H4 (cell line): ENCODE measurements at regions not wholly inside any gene's neighbourhood (a gene's known extent, or its start where the extent isn't known, plus 50 kb on each side); places are given as distances from the start of the nearest gene placed in this dataset.
"Not testable (repeated sequence)": the region's sequence is repeated elsewhere in the genome, so short reads cannot be mapped to it uniquely, and the experiment has no call there.

Experiments used
- DNase-seq: peaks from one replicate; pipeline ENCODE4 v3.0.0-alpha.2; 2015; ENCODE audit warnings: low spot score

DNA sequence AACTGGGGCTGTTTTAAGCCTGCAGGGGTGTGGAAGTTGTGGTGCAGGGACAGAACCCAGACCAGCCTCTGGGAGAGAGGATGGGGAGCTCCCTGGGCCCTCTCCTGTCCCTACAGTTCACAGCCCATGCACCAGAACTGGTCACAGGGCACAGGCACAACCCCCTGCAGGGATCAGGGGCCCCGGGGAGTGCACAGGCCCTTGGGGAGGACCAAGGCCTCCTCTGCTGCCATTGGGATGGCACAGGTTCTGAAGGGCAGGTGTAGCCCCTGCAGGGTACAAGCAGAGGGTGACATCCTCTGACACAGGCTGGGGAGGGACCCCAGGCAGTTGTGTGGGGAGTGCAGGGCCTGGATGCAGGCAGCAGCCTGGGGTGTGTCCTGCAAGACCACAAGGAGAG is 66.4 kb upstream of the SFSWAP start:
- DNase-seq = no peak

DNA sequence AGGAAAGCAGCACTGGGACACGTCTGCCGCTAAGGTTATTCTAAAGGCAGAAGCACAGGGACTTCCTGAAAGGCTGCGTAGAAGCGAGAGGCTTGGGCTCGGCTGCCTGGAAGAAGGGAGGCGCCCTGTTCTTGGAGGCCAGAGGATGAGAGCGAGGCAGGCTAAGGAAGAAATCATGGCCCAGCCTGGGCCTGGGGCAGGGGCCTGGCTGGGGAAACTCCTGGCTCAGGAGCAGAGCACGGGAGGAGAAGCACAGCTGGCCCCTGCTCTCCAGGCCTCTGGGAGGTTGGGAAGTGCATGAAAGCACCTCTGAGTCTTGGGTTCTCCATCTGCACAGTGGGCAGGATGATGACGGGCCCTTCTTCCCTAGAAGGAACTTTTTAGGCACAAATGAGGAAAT is 66.0 kb upstream of the SFSWAP start:
- not testable (repeated sequence) for DNase-seq

GRCh38 chr12:131645557-131645956 is 65.3 kb upstream of the SFSWAP start:
- DNase-seq = not testable (repeated sequence)

DNA sequence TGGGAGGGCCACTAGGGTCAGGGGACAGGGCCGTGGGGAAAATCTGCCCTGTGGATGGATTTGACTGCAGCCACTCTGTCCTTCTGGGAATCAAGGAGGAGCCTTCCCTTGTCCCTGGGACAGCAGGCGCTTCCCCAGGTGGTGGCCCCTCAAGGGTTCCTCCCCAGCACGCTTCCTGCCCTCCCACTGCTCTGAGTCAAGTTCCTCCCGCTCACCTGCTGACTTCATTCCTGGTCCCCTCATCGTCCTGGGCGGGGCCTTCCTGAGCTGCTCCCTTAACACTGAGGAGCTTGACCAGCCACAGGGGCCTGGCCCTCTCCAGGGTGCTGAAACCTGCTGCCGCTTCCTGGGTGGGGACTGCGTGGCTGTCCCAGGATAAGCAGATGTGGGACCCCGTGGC is 64.4 kb upstream of the SFSWAP start:
- DNase-seq = not testable (repeated sequence)

DNA sequence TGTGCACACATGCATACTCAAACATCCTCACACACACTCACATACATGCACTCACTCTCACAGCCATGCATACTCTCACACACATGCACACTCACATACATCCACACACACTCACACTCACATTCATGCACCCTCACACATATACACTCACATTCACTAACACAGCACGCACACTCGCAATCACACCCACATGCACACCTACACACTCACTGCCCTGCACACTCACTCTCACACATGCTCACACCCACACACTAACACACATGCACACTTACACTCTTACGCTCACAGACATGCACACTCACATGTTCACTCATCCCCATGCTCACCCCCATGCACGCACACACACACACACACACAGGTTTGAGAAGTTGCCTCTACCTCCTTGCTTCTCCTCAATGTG is 63.2 kb upstream of the SFSWAP start:
- DNase-seq = no peak

DNA sequence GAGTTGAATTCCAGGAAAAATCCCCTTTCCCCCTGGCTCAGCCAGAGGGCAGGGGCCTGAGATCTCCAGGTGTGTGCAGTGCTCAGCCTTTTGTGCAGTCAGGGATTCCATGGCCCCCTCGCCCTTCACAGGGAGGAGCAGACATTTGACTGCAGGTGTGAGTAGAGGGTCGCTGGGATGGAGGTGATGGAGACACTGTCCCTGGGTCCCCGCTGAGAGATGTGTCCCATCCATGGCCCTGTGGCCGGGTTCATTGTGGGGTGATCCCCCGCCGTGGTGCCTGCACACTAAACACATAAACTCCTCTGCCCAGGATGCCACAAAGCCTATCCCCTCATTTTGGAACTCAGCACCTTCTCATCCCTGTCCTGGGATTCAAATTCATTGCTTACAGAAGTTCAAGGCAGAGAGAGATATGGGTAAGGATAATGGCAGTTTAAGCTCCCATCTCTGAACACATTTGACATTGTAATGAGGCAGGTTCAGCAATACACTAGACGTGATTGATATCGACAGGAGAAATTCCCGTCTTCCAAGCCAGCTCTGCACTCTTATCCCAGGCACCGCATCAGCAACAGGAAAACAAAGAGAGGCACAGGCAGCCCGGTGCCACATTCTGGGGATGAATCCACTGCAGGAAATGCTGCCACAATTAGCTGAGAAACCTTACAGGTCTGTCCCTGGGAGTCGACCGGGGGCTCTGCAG is 55.3 kb upstream of the SFSWAP start:
- DNase-seq = not testable (repeated sequence)

- DNase-seq = not testable (repeated sequence)
These were observed 54.1 kb upstream of the SFSWAP start for GRCh38 chr12:131656796-131657195.

DNA sequence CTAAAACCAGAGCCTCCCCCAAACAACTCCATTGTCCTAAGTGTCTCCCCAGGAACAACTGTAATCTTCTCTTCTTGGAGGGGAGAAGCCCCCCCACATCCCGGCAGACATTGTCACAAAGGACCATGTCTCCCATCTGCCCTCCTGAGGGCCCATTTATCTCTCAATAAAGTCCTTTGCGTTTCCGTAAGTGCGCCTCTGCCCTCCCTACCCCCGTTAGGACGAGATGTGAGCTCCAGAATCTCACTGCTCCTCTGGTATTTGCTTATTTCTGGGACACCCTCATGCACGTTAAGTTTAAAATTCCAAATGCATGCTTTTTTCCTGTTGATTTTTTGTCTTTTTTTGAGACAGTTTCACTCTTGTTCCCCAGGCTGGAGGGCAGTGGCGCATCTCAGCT is 52.3 kb upstream of the SFSWAP start:
- not testable (repeated sequence) for DNase-seq

DNA sequence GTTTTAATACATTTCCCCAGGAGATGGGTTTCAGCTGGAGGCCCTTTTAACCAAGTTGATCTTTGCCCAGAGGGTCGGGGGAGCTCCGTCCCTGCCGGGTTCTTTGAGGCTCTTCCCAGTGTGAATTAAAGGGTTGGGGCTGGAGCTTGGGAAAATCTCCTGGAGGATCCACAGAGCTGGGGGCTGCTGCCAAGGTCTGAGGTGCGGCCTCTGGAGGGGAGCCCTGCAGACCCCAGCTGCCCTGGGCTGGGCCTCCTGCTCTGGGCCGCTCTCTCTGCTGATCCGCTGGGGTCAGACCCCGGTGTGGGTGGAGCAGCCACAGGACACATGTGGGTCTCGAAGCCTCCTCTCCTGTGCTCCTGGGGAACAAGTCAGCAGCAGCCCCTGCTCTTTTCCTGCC is 51.4 kb upstream of the SFSWAP start:
- DNase-seq = not testable (repeated sequence)

DNA sequence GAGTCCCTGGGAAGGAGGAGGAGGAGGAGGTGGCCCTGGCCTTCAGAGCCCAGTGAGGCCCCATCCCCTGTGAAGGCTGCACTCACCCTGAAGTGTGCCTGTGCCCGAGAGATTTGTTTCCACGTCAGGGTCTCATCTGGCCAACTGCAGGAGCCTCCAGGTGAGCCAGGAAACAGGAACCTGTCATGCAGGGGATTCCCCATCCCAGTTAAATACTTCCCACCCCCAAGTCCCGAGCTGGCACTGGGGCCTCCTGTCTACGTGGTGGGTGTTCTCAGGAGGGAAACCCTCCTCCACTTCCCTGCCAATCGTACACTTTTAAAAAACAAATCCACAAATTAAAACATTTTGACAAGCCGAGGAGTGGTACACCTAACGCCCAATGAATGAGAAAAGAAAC is 50.9 kb upstream of the SFSWAP start:
- DNase-seq = not testable (repeated sequence)

GRCh38 chr12:131660401-131660800 is 50.5 kb upstream of the SFSWAP start:
- not testable (repeated sequence) for DNase-seq
